ENCODE measurements at regions not wholly inside any gene's neighbourhood (a gene's known extent, or its start where the extent isn't known, plus 50 kb on each side); places are given as distances from the start of the nearest gene placed in this dataset.

DNA sequence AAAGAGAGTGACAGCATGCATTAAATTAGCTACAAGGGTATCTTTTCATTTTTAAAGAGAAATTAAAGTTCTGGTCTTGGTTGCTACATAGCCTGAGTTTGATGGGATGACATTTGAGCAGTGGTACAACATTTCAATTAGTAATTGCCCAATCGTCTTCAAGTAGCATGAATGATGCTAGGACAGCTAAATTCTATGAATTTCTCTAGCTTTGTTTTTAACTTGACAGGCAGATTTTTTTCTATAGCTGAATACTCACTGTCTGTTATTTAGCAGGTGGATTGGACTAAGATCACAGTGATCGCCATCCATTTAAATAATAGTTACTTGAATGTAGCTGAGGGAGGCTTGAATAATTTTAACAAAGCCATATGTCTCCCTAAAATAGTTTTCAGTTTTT, 162.2 kb downstream of the OXSM start:
- Histone ChIP-seq H3K27ac (no peak overlapping the region), H3K4me1 (peaks cover 3 to 11% (median 7%) of the 10 kb centered on the region in 10 experiments; a peak in 9 of 20 replicates), H3K27me3 (no peaks in the 10 kb centered on the region), H3K36me3 (peaks cover 0 to 10% (median 0%) of the 10 kb centered on the region in 11 experiments; a peak in 2 of 22 replicates), H4K20me1 (no peaks in the 10 kb centered on the region), H3K9me3 (replicated peaks in 1 of 11) (peaks cover 0 to 24% (median 9%) of the 10 kb centered on the region in 11 experiments; a peak in 10 of 22 replicates), H3K9ac (no peak overlapping the region), H3K4me2 (no peak overlapping the region), H3K4me3 (no peak overlapping the region)
- no peak for TF ChIP-seq Cebpa-rat (IDR thresholded peaks at IDR 0.05)

DNA sequence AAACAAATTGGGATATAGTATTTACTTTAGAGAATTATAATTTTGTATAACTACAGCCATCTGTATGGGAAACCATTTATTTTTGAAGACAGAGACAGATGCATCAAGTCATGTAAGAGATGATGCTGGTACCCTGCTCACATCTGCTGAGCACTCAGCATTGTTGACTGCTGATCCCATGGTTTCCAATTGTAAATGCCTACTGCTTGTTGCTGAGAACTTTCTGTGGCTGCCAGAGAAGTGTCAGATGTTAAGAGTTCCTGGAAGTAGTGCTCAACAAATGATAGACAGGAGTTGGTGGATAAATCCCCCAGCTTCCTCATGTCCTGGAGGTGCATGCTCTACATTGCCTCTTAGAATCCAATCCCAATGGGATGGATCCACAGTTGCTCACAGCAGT, 167.1 kb downstream of the OXSM start:
- peaks cover 0 to 4% (median 0%) of the 10 kb centered on the region in 11 experiments; a peak in 1 of 22 replicates for H3K36me3 ChIP-seq
- no peak overlapping the region for H3K27ac ChIP-seq
- no peak overlapping the region for H3K9ac ChIP-seq
- H3K9me3 ChIP-seq (replicated peaks in 1 of 11), result peaks cover 0 to 13% (median 0%) of the 10 kb centered on the region in 11 experiments; a peak in 5 of 22 replicates
- H3K4me1 ChIP-seq, result peaks cover 0 to 7% (median 0%) of the 10 kb centered on the region in 10 experiments; a peak in 5 of 20 replicates
- TF ChIP-seq Cebpa-rat (IDR thresholded peaks at IDR 0.05), result no peak
- peak overlapping the region in 3 of 11 experiments; percentile 3 to 31 (median 4); a peak in 2 of 22 replicates for H3K4me2 ChIP-seq
- H3K27me3 ChIP-seq, result no peaks in the 10 kb centered on the region
- H4K20me1 ChIP-seq, result no peaks in the 10 kb centered on the region
- H3K4me3 ChIP-seq, result no peak overlapping the region

- no peak for TF ChIP-seq Cebpa-rat (IDR thresholded peaks at IDR 0.05)
- no peak overlapping the region for H3K9ac ChIP-seq
- H3K4me3 ChIP-seq, result no peak overlapping the region
- no peaks in the 10 kb centered on the region for H3K27me3 ChIP-seq
- peaks cover 0 to 7% (median 0%) of the 10 kb centered on the region in 10 experiments; a peak in 5 of 20 replicates for H3K4me1 ChIP-seq
- H4K20me1 ChIP-seq, result no peaks in the 10 kb centered on the region
- H3K9me3 ChIP-seq (replicated peaks in 1 of 11), result peaks cover 0 to 13% (median 0%) of the 10 kb centered on the region in 11 experiments; a peak in 5 of 22 replicates
- peaks cover 0 to 4% (median 0%) of the 10 kb centered on the region in 11 experiments; a peak in 1 of 22 replicates for H3K36me3 ChIP-seq
- H3K4me2 ChIP-seq, result no peak overlapping the region
- no peak overlapping the region for H3K27ac ChIP-seq
These were observed 170.9 kb downstream of the OXSM start for GRCh38 chr3:25960776-25961175.

DNA sequence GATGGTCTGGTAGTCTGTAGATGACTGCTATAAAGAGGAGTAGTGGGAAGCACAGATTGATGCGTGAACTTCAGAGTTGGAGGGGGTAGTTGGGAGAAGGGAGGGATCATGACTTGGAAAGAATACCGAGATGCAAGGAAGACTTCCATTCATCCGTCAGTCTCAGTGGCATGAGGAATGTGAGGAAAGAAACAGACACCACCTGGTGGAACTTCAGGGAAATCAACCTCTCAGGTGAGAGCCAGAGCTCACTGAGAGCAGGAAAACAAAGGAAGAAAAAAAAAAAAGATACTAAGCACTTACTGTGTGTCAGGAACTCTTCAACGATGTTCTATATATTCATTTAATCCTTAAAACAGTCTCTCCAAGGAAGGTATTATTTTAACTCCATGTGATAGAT, 172.4 kb downstream of the OXSM start:
- peaks cover 0 to 13% (median 0%) of the 10 kb centered on the region in 11 experiments; a peak in 3 of 22 replicates for H3K9me3 ChIP-seq (replicated peaks in 1 of 11)
- H3K9ac ChIP-seq, result no peak overlapping the region
- no peak overlapping the region for H3K27ac ChIP-seq
- H3K4me3 ChIP-seq, result no peak overlapping the region
- no peak for TF ChIP-seq Cebpa-rat (IDR thresholded peaks at IDR 0.05)
- H3K4me2 ChIP-seq, result no peak overlapping the region
- H4K20me1 ChIP-seq, result no peaks in the 10 kb centered on the region
- H3K4me1 ChIP-seq, result peaks cover 0 to 4% (median 0%) of the 10 kb centered on the region in 10 experiments; a peak in 5 of 20 replicates
- no peaks in the 10 kb centered on the region for H3K27me3 ChIP-seq
- H3K36me3 ChIP-seq, result no peaks in the 10 kb centered on the region

- H3K27ac ChIP-seq, result no peak overlapping the region
- no peaks in the 10 kb centered on the region for H3K36me3 ChIP-seq
- no peak overlapping the region for H3K4me2 ChIP-seq
- H3K4me3 ChIP-seq, result no peak overlapping the region
- H4K20me1 ChIP-seq, result no peaks in the 10 kb centered on the region
- no peak for TF ChIP-seq Cebpa-rat (IDR thresholded peaks at IDR 0.05)
- no peaks in the 10 kb centered on the region for H3K27me3 ChIP-seq
- no peaks in the 10 kb centered on the region for H3K4me1 ChIP-seq
- H3K9ac ChIP-seq, result no peak overlapping the region
- peaks cover 0 to 9% (median 0%) of the 10 kb centered on the region in 11 experiments; a peak in 3 of 22 replicates for H3K9me3 ChIP-seq (replicated peaks in 1 of 11)
These were observed 174.3 kb downstream of the OXSM start for GRCh38 chr3:25964141-25964540.

- H3K4me2 ChIP-seq, result no peak overlapping the region
- H4K20me1 ChIP-seq, result no peaks in the 10 kb centered on the region
- TF ChIP-seq Cebpa-rat (IDR thresholded peaks at IDR 0.05), result no peak
- no peak overlapping the region for H3K27ac ChIP-seq
- H3K27me3 ChIP-seq, result no peaks in the 10 kb centered on the region
- H3K4me3 ChIP-seq, result no peak overlapping the region
- H3K4me1 ChIP-seq, result no peaks in the 10 kb centered on the region
- H3K36me3 ChIP-seq, result no peaks in the 10 kb centered on the region
- H3K9me3 ChIP-seq (replicated peaks in 1 of 11), result peaks cover 8 to 16% (median 11%) of the 10 kb centered on the region in 11 experiments; a peak in 19 of 22 replicates
- H3K9ac ChIP-seq, result no peak overlapping the region
These were observed 177.5 kb downstream of the OXSM start for GRCh38 chr3:25967385-25967784.

GRCh38 chr3:25971736-25972135, 181.8 kb downstream of the OXSM start:
- no peak overlapping the region for H3K27ac ChIP-seq
- H3K4me1 ChIP-seq, result peaks cover 0 to 18% (median 14%) of the 10 kb centered on the region in 10 experiments; a peak in 11 of 20 replicates
- no peak overlapping the region for H3K9ac ChIP-seq
- no peaks in the 10 kb centered on the region for H3K27me3 ChIP-seq
- no peak for TF ChIP-seq Cebpa-rat (IDR thresholded peaks at IDR 0.05)
- no peaks in the 10 kb centered on the region for H3K36me3 ChIP-seq
- H3K9me3 ChIP-seq (replicated peaks in 1 of 11), result peaks cover 8 to 16% (median 11%) of the 10 kb centered on the region in 11 experiments; a peak in 19 of 22 replicates
- no peak overlapping the region for H3K4me3 ChIP-seq
- H4K20me1 ChIP-seq, result no peaks in the 10 kb centered on the region
- H3K4me2 ChIP-seq, result no peak overlapping the region

GRCh38 chr3:25973122-25973521, 183.2 kb downstream of the OXSM start:
- H3K4me3 ChIP-seq, result no peak overlapping the region
- no peak overlapping the region for H3K27ac ChIP-seq
- H3K27me3 ChIP-seq, result no peaks in the 10 kb centered on the region
- H3K9me3 ChIP-seq (replicated peaks in 1 of 11), result peaks cover 8 to 16% (median 11%) of the 10 kb centered on the region in 11 experiments; a peak in 19 of 22 replicates
- H3K4me1 ChIP-seq, result peaks cover 0 to 23% (median 14%) of the 10 kb centered on the region in 10 experiments; a peak in 11 of 20 replicates
- H3K36me3 ChIP-seq, result no peaks in the 10 kb centered on the region
- H3K9ac ChIP-seq, result no peak overlapping the region
- peak overlapping the region in 7 of 11 experiments; percentile 0 to 55 (median 32); a peak in 11 of 22 replicates for H3K4me2 ChIP-seq
- no peaks in the 10 kb centered on the region for H4K20me1 ChIP-seq
- no peak for TF ChIP-seq Cebpa-rat (IDR thresholded peaks at IDR 0.05)

- no peak for TF ChIP-seq Cebpa-rat (IDR thresholded peaks at IDR 0.05)
- H3K27ac ChIP-seq, result no peak overlapping the region
- peak overlapping the region in 1 of 11 experiments; percentile 46; a peak in 1 of 22 replicates for H3K4me2 ChIP-seq
- peaks cover 0 to 23% (median 12%) of the 10 kb centered on the region in 10 experiments; a peak in 13 of 20 replicates for H3K4me1 ChIP-seq
- H3K27me3 ChIP-seq, result no peaks in the 10 kb centered on the region
- H4K20me1 ChIP-seq, result no peaks in the 10 kb centered on the region
- no peak overlapping the region for H3K4me3 ChIP-seq
- no peak overlapping the region for H3K9ac ChIP-seq
- no peaks in the 10 kb centered on the region for H3K36me3 ChIP-seq
- H3K9me3 ChIP-seq (replicated peaks in 1 of 11), result peaks cover 7 to 30% (median 21%) of the 10 kb centered on the region in 11 experiments; a peak in 17 of 22 replicates
These were observed 192.9 kb downstream of the OXSM start for GRCh38 chr3:25982756-25983155.

- no peak overlapping the region for H3K4me3 ChIP-seq
- H3K9me3 ChIP-seq (replicated peaks in 1 of 11), result peaks cover 7 to 37% (median 24%) of the 10 kb centered on the region in 11 experiments; a peak in 20 of 22 replicates
- no peak overlapping the region for H3K9ac ChIP-seq
- TF ChIP-seq Cebpa-rat (IDR thresholded peaks at IDR 0.05), result no peak
- no peaks in the 10 kb centered on the region for H4K20me1 ChIP-seq
- H3K27me3 ChIP-seq, result no peaks in the 10 kb centered on the region
- no peak overlapping the region for H3K27ac ChIP-seq
- H3K4me2 ChIP-seq, result no peak overlapping the region
- H3K36me3 ChIP-seq, result no peaks in the 10 kb centered on the region
- peaks cover 0 to 14% (median 11%) of the 10 kb centered on the region in 10 experiments; a peak in 12 of 20 replicates for H3K4me1 ChIP-seq
These were observed 195.7 kb downstream of the OXSM start for GRCh38 chr3:25985621-25986020.

Measured in BLaER1 treated with 17β-estradiol and CSF1 and Interleukin-3, amounts not matched to agents 10 nM and 100 nM (cell line).